Activated naive CD4-positive, alpha-beta T cell (primary cell): ENCODE measurements at regions not wholly inside any gene's neighbourhood (a gene's known extent, or its start where the extent isn't known, plus 50 kb on each side); places are given as distances from the start of the nearest gene placed in this dataset.
A peak's percentile ranks its signal among the peaks of the same experiment; 100 is the strongest.
"Not testable (repeated sequence)": the region's sequence is repeated elsewhere in the genome, so short reads cannot be mapped to it uniquely, and the experiment has no call there.

Experiments
- DNase-seq, 4 experiments: peaks; one replicate each; lab custom pipeline; 2025; lab: John Stamatoyannopoulos, UW

DNA sequence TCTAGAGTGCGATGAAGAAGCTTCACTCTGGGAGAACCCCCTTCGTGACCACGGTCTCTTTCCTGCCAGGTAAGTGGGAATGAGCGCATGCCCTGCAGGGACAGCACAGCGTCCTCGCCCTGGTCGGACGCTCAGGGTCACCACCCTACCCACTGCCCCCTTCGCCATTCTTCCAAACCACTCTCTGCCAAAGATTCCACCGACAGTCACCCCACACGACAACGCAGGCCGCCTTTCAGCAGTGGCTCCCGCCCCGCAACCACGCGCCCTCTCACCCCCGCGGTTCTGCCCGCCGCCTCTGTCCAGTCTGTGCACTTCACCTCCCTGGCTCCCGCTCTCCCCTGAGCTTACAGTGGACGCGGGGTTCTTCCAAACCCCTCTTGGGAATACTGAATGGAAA is 82.3 kb upstream of the FCGR1A start:
- not testable (repeated sequence) for DNase-seq

DNA sequence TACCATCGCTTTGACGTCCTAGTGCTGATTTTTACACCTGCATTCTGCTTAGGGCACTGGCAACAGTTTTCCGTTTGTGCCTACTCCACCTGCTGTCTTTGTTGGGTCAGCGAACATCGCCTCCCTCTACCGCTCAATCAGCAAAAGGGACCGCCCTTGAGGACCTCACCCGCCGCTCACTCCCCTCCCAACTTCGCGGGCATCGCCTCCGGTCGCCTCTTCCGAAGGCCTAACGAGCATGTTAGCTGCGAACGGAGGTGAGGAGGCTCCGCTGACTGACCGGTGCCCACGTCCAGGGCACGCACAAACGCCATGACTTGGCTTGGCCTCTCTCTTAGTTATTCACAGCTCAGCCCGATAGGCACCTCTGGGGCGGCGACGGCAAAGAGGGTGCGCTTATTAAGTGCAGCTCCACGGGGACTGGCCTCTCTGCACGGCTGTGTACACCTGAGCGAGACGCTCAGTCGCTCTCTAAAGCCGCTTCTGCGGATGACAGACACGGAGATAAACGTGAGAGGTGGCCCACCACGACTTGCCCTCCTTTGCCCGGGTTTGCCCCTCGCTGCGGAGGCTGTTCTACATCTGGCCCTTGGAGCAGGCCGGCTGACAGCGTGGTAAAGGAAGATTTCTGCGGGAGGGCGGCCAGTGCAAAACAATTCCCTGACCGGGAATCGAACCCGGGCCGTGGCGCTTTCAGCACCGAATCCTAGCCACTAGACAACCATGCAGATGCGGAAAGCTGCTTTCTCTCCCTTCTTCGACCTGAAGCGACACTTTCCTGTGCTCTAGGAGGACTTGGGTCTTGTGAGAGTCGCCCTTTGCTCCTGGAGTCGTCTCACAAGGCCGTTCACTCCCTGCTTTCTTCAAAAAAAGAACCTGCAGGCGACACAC is 81.6 kb upstream of the FCGR1A start:
- not testable (repeated sequence) for DNase-seq

DNA sequence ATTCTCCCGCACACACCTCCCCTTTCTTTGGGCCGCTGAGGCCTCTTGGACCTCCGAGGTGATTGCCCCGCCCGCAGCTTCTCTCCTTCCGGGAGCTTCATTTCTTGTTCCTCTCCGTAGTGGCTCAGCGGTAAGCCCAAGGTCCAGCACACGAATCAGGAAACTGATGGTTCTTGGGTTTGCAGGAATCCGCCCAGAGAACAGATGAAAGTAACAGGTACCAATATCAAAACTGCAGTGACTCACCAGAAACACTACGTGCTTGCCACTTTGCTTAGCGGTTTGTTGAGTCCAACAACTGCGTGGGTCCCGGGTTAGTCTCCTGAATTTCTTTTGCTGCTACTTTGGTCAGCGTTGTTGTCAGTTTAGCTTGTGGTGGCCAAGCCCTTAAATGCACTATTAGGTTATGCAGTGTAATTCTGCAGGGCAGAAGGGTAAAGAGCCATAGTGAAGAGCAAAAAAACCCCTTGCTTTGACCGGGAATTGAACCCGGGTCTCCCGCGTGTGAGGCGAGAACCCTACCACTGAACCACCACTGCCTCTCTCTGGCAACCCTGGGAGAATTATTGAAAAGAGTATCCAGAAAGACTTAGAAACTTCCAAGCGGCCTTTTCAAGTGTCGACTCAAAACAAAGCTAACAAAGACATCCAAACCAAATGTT is 74.2 kb upstream of the FCGR1A start:
- DNase-seq, result peak in 2 of 4 experiments; percentile 23 to 32

DNA sequence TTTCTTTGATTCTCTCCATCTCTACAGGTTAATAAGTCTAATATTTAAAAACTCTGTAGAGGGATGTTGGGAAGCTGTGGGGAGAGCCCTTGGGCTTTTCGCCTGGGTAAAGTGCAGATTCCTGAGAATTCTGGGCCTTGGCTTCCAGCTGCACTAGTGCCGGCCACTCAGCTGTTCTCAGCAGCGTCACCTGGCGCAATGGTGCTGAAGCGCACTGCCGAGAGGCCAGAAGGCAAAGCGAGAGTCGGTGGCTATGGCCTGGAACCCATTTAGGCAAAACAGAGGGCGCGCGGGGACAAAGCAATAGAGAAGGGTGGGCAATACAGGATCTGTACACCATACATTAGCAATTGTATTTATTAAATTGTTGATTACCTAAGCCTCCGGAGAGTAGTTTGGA is 70.8 kb upstream of the FCGR1A start:
- DNase-seq, result not testable (repeated sequence)

DNA sequence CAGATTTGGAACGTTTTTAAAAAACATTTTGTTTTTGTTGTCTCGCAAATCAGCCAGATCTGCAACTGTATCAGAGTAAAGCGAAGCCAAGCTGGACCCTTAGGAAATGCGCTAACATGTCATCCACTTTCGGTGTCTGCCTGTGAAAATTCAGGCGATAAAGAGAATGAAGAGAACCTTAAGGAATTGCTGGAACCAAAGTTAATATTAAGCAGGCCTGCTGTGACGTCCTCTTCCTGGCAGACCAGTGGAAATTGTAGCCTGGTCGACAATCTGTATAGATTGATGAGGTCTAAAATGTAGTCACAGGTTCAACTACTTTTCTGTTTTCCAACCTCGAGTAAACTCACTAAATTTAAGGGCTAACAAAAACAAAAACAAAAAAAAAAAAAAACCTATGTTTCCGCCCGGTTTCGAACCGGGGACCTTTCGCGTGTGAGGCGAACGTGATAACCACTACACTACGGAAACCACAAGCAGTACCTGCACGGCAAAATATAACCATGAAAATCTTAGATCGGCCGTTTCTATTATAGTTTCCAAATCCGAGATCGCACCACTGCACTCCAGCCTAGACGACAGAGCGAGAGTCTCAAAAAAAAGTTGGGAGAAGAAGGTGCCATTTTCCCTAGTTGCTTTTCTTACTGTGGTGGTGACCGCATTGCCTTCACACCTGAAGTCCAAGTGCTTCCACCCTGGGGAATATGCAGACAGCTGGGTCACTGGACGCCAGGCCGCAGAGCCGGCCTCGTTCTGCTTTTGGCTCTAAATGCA is 70.2 kb upstream of the FCGR1A start:
- not testable (repeated sequence) for DNase-seq

DNA sequence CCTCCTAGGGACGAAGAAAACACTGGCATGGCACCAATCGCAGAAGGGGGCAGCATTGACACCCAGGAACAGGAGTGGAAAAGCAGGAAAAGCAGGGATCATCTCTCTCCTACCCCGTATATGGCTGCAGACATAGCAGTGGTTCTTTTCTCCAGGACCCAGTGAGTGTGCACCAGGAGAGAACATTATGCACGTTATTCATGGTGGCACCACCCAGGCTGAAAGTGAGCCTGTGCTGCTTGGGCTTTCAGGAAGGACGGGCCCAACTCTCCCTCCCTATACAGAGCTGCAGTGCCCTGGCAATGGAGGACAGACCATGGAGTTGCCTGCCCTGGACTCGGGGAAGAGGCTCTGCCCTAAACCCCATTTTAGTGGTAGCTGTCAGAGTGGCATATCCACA is 69.0 kb upstream of the FCGR1A start:
- not testable (repeated sequence) for DNase-seq

DNA sequence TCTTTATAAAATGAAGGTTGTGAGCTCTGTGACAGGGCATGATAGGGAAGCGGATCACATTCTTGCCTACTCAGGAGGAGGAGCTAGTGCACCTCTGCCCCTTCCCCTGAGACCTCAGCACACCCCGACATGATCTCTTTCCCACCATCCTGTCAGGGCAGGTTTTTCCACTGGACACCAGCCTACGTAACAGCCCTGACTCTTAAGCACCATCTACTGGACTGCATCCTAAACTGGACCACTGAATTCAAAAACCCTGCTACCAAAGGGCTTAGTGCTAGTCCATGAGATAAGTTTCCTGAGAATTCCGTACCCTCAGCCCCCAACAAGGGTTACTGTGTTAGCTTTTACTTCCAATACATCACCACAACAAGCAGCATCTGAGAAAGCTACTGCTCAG is 68.5 kb upstream of the FCGR1A start:
- not testable (repeated sequence) for DNase-seq

DNA sequence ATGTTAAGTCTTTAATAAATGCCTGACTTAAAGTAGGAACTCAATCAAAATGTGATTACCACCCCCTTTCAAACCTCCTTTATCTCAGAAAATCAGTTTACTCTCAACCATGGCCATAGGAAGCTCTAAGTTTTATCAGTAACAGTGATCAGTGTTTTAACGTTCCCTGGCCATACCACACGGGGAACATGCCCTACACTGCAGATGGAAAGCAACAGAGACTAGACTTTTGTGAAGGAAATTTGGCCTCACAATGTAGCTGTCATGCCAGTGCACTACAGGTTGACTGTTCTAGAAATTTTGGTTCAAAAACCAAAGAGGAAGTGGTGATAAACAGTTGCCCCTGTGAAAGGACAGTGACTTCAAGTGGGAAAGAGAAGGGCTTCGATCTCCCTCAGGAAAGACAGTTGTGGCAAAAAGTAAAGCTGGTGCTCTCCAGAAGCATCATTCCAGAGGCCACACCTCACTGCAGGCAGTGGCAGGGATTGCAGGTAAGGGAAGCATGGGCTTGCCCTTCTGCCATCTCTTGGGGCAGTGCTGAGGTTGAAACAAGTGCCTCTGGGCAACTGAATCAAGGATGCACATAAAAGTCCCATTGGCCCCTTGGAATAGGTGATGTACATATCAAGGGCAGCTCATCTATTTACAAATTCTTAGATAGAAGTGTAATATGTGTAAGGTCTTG is 57.7 kb upstream of the FCGR1A start:
- not testable (repeated sequence) for DNase-seq

DNA sequence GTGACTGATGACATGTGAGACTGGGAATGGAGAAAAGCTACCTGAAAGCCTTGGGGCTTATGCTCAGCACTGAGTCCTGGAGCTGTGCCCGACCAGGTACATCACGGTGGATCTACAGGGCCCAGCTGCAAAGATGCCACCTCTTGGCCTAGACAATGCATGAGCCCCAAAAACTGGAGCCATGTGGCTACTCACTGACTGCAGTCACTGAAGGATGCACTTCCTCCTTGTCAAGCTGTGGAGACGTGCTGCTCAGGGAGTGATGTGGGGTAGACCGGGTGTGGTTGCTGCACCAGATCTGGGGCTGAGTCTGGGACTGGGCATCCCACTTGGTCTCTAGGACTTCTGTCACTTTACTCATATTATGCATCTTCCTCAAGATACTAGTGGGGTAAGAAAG is 55.8 kb upstream of the FCGR1A start:
- not testable (repeated sequence) for DNase-seq

DNA sequence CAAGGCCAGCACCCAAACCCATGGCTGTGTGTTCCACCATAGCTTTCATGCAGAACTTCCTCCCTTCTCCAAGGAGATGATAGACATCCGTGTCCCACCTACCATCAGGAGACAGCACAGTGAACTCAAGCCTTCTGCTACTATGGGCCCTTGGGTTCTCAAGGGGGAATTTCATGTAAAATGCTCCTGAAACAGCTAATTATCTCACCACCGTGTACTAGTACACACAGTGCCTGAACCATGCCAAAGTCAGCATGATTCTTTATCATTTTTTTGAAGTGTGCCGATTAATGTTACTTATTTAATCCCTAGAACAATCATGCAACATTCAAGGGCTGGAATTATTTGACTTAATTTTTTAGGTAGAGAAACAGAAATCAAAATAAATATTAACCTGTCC is 53.9 kb upstream of the FCGR1A start:
- not testable (repeated sequence) for DNase-seq
